ENCODE measurements at regions not wholly inside any gene's neighbourhood (a gene's known extent, or its start where the extent isn't known, plus 50 kb on each side); places are given as distances from the start of the nearest gene placed in this dataset.

DNA sequence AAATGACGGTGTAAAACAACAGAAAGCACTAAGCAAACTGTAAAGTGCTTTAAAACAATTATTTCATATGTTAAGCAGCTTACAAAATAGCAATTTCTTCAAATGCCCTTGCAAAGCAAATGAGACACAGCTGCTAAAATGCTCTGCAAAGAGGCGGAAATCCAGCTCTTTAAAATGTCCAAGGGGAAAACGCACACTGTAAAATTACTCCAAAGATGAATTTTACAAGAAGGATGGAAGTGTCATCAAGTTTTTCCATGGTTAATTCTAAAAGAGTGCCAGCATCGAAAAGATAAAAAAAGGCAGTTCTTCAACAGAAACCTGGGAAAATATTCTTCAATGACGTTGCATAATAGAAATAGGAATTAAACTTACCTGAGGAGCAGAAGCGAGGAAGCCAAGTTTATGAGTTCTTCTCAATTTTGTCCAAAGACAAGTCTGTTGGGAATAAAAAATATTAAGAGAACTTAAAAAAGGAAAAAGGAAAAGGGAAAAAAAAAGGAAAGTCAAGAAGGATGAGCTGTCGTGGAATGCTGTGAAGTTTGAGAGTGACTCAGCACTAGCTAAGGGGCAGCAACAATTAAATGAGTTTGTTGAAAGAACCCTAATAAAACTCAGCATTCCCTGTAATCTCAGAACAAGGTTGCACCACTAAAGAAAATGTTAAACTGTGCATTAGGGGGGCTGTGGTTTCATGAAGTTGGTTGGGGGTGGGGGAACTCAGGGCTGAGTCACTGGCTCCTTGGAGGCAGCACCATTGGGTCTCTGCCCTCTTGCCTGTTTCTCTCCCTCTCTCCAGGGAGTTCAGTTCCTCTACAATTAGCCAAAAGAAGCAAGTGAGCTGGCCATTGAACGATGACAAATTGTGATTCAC is 64.2 kb upstream of the BLID start:
- Histone ChIP-seq H3K36me3 (no peaks in the 10 kb centered on the region), H3K27me3 (no peaks in the 10 kb centered on the region), H3K9me3 (no peaks in the 10 kb centered on the region), H3K4me1 (no peaks in the 10 kb centered on the region), H3K27ac (peak overlapping the region in 1 of 4 donors; percentile 15), H3K4me3 (no peak overlapping the region)
- TF ChIP-seq, protein P1, sequence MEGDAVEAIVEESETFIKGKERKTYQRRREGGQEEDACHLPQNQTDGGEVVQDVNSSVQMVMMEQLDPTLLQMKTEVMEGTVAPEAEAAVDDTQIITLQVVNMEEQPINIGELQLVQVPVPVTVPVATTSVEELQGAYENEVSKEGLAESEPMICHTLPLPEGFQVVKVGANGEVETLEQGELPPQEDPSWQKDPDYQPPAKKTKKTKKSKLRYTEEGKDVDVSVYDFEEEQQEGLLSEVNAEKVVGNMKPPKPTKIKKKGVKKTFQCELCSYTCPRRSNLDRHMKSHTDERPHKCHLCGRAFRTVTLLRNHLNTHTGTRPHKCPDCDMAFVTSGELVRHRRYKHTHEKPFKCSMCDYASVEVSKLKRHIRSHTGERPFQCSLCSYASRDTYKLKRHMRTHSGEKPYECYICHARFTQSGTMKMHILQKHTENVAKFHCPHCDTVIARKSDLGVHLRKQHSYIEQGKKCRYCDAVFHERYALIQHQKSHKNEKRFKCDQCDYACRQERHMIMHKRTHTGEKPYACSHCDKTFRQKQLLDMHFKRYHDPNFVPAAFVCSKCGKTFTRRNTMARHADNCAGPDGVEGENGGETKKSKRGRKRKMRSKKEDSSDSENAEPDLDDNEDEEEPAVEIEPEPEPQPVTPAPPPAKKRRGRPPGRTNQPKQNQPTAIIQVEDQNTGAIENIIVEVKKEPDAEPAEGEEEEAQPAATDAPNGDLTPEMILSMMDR (IDR thresholded peaks at IDR 0.05): no peak
- TF ChIP-seq POLR2A (IDR thresholded peaks at IDR 0.05): no peak
- no peak for DNase-seq

DNA sequence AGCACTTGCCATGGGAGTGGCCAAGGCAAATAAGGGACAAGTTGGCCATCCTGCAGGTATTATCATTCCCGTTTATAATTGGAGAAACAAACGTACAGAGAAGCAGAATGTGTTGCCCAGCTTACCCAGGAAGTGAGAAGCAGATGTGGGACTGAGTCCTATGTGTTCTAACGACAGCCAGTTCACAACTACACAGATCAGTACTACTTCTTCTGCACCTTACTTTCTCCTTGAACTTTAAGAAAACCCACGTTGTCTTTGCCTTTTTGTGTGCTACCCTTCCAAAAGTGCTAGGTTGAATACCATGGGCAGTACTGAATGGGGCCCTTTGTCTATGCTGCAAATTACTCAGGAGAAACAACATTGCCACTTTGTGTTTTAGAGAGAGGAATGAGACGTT is 62.8 kb upstream of the BLID start:
- DNase-seq: no peak
- no peaks in the 10 kb centered on the region for H3K4me1 ChIP-seq
- no peaks in the 10 kb centered on the region for H3K27me3 ChIP-seq
- H3K27ac ChIP-seq: no peak overlapping the region
- no peaks in the 10 kb centered on the region for H3K9me3 ChIP-seq
- no peaks in the 10 kb centered on the region for H3K36me3 ChIP-seq
- TF ChIP-seq, protein P1 (IDR thresholded peaks at IDR 0.05): no peak
- TF ChIP-seq POLR2A (IDR thresholded peaks at IDR 0.05): no peak
- H3K4me3 ChIP-seq: no peak overlapping the region

DNA sequence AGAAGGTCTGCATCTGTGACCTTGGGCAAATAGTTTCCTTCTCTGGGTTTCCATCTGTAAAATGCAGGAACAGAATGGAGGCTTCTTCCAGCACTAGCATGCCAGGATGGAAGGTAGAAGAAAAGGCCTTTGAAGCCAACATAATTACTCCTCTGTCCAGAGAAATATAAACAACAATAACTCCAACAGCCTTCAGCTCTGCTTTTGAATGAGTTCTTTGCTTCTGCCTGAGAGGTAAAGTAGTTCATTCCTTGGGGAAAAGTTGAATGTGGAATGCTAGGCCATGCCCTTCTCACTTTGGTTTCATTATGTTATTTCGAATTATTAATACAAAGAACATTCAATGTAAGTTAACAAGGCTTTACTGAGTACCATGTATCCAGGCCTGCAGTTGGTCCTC is 61.2 kb upstream of the BLID start:
- Histone ChIP-seq H3K4me1 (no peaks in the 10 kb centered on the region), H3K9me3 (no peaks in the 10 kb centered on the region), H3K4me3 (no peak overlapping the region), H3K27ac (no peak overlapping the region), H3K36me3 (no peaks in the 10 kb centered on the region), H3K27me3 (no peaks in the 10 kb centered on the region)
- TF ChIP-seq, protein P1 (IDR thresholded peaks at IDR 0.05): no peak
- TF ChIP-seq POLR2A (IDR thresholded peaks at IDR 0.05): no peak
- no peak for DNase-seq

DNA sequence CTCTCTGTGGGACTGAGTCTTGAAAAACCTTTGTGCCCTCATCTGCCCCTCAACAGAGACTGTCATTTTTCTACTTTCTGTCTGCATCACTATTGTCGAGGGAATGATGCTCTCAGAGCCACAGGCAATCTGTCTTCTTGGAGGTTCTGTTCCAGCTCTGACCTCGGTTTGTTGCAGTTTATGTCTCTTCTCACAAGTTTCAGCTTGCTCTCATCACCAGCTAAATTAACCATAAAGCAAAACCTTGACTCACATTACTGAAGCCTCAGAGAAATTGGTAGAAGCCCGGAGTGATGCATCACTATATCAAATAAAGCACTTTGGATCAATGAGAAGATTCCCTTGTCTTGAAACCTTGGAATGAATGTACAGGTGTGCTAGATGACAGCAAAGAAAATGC is 60.6 kb upstream of the BLID start:
- no peaks in the 10 kb centered on the region for H3K36me3 ChIP-seq
- H3K4me3 ChIP-seq: no peak overlapping the region
- no peaks in the 10 kb centered on the region for H3K9me3 ChIP-seq
- no peaks in the 10 kb centered on the region for H3K4me1 ChIP-seq
- no peak overlapping the region for H3K27ac ChIP-seq
- DNase-seq: no peak
- TF ChIP-seq, protein P1 (IDR thresholded peaks at IDR 0.05): no peak
- no peak for TF ChIP-seq POLR2A (IDR thresholded peaks at IDR 0.05)
- H3K27me3 ChIP-seq: no peaks in the 10 kb centered on the region

DNA sequence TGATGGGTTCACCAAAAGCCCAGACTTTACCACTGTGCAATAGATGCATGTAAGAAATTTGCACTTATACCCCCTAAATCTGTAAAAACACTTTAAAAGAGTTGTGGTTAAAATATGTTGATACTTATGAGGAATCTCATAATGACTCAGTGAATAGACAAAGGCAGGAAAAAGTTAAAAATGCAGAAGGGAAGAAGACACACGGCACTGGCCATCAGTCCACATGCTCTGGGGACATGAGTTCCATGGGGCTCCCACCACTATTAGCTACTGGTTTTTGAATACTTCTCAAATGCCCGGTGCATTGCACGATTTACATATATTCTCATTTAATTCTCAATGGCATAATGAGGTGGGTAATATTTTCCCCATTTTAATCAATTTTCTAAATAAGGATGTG is 59.3 kb upstream of the BLID start:
- Histone ChIP-seq H3K4me1 (no peaks in the 10 kb centered on the region), H3K27ac (no peak overlapping the region), H3K9me3 (no peaks in the 10 kb centered on the region), H3K36me3 (no peaks in the 10 kb centered on the region), H3K4me3 (no peak overlapping the region), H3K27me3 (no peaks in the 10 kb centered on the region)
- no peak for DNase-seq
- no peak for TF ChIP-seq POLR2A (IDR thresholded peaks at IDR 0.05)
- TF ChIP-seq, protein P1 (IDR thresholded peaks at IDR 0.05): no peak
